ENCODE measurements at regions not wholly inside any gene's neighbourhood (a gene's known extent, or its start where the extent isn't known, plus 50 kb on each side); places are given as distances from the start of the nearest gene placed in this dataset.

GRCh38 chr4:66704243-66704642 lies 841.1 kb downstream of the CENPC start:
- TF ChIP-seq, protein P1, sequence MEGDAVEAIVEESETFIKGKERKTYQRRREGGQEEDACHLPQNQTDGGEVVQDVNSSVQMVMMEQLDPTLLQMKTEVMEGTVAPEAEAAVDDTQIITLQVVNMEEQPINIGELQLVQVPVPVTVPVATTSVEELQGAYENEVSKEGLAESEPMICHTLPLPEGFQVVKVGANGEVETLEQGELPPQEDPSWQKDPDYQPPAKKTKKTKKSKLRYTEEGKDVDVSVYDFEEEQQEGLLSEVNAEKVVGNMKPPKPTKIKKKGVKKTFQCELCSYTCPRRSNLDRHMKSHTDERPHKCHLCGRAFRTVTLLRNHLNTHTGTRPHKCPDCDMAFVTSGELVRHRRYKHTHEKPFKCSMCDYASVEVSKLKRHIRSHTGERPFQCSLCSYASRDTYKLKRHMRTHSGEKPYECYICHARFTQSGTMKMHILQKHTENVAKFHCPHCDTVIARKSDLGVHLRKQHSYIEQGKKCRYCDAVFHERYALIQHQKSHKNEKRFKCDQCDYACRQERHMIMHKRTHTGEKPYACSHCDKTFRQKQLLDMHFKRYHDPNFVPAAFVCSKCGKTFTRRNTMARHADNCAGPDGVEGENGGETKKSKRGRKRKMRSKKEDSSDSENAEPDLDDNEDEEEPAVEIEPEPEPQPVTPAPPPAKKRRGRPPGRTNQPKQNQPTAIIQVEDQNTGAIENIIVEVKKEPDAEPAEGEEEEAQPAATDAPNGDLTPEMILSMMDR (IDR thresholded peaks at IDR 0.05; ENCODE audit: insufficient read depth, low read depth, low read length) = no peak
- no peak for TF ChIP-seq EZH2 (IDR thresholded peaks at IDR 0.05; ENCODE audit: insufficient read depth, low read length)

Data from astrocyte (in vitro differentiated cells and primary cell).